Body of pancreas (tissue), 4 donors: ENCODE measurements at regions not wholly inside any gene's neighbourhood (a gene's known extent, or its start where the extent isn't known, plus 50 kb on each side); places are given as distances from the start of the nearest gene placed in this dataset.

Source experiments
- POLR2A ChIP-seq, 3 donors: fragments of 450-650 bp; IDR thresholded peaks; one replicate each; pipeline ENCODE4 v1.6.1; 2016; ENCODE audit warnings: antibody characterized with exemption in 3 of 3, mild to moderate bottlenecking in 2 of 3
- TF ChIP-seq, protein P1 (sequence below), 7 experiments: fragments of 450-650 bp in 4 of 7; fragments of 200-600 bp in 3 of 7; sonication (generic) in 3 of 7; IDR thresholded peaks; one replicate each; pipeline ENCODE4 v1.5.1; 2016 to 2019; ENCODE audit warnings: antibody characterized with exemption in 7 of 7

DNA sequence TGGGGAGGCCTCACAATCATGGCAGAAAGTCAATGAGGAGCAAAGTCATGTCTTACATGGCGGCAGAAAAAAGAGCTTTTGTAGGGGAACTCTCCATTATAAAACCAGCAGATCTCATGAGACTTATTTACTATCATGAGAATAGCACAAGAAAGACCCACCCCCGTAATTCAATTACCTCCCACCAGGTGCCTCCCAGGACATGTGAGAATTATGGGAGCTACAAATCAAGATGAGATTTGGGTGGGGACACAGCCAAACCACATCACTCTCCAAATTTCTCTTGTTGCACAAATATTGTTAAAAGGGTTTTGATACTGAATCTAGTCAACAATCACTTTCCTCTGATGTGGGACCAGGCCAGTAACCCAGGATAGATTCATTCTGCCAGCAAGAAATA lies 1176.1 kb downstream of the CDH9 start:
- TF ChIP-seq, protein P1, sequence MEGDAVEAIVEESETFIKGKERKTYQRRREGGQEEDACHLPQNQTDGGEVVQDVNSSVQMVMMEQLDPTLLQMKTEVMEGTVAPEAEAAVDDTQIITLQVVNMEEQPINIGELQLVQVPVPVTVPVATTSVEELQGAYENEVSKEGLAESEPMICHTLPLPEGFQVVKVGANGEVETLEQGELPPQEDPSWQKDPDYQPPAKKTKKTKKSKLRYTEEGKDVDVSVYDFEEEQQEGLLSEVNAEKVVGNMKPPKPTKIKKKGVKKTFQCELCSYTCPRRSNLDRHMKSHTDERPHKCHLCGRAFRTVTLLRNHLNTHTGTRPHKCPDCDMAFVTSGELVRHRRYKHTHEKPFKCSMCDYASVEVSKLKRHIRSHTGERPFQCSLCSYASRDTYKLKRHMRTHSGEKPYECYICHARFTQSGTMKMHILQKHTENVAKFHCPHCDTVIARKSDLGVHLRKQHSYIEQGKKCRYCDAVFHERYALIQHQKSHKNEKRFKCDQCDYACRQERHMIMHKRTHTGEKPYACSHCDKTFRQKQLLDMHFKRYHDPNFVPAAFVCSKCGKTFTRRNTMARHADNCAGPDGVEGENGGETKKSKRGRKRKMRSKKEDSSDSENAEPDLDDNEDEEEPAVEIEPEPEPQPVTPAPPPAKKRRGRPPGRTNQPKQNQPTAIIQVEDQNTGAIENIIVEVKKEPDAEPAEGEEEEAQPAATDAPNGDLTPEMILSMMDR (IDR thresholded peaks at IDR 0.05) = no peak
- TF ChIP-seq POLR2A (IDR thresholded peaks at IDR 0.05) = no peak
